Lung (tissue), 11 donors: ENCODE measurements at regions not wholly inside any gene's neighbourhood (a gene's known extent, or its start where the extent isn't known, plus 50 kb on each side); places are given as distances from the start of the nearest gene placed in this dataset.
A peak's percentile ranks its signal among the peaks of the same experiment; 100 is the strongest.

Experiments
- ATAC-seq: fragments of 200-7000 bp; cut with Tn5 transposase; one replicate; pipeline ENCODE4 v1.9.1; 2020; ENCODE audit warnings: moderate number of reproducible peaks; ENCODE audit not compliant: insufficient read depth, low FRiP score
- DNase-seq, 3 donors: peaks; one replicate each; pipeline ENCODE4 v3.0.0-alpha.2; 2013 to 2017
- H3K27ac ChIP-seq, 2 donors: one replicate each; pipeline ENCODE4 v1.5.1; 2013; ENCODE audit warnings: mild to moderate bottlenecking in 2 of 2, moderate library complexity in 2 of 2, control low read depth in 1 of 2, inconsistent platforms in 1 of 2, low read depth in 1 of 2, low read length in 1 of 2
- H3K27me3 ChIP-seq, 3 donors: one replicate each; pipeline ENCODE4 v1.5.1; 2013; ENCODE audit warnings: low read length in 2 of 3; ENCODE audit not compliant: control insufficient read depth in 3 of 3, insufficient read depth in 3 of 3
- H3K36me3 ChIP-seq, 4 donors: one replicate each; pipeline ENCODE4 v1.5.1; 2013; ENCODE audit warnings: low read length in 4 of 4, mild to moderate bottlenecking in 1 of 4, moderate library complexity in 1 of 4; ENCODE audit not compliant: control insufficient read depth in 4 of 4, insufficient read depth in 4 of 4
- H3K4me1 ChIP-seq, 5 donors: one replicate each; pipeline ENCODE4 v1.5.1; 2013; ENCODE audit warnings: low read length in 5 of 5, mild to moderate bottlenecking in 2 of 5, moderate library complexity in 1 of 5; ENCODE audit not compliant: control insufficient read depth in 5 of 5, insufficient read depth in 5 of 5
- H3K4me3 ChIP-seq: one replicate; pipeline ENCODE4 v1.5.1; 2013; ENCODE audit warnings: mild to moderate bottlenecking, control low read depth, moderate library complexity
- H3K9ac ChIP-seq, 2 donors: one replicate each; pipeline ENCODE4 v1.5.1; 2013; ENCODE audit warnings: low read length in 2 of 2, control low read depth in 1 of 2; ENCODE audit not compliant: insufficient read depth in 1 of 2
- H3K9me3 ChIP-seq, 4 donors: one replicate each; pipeline ENCODE4 v1.5.1; 2013; ENCODE audit warnings: low read length in 3 of 4, mild to moderate bottlenecking in 1 of 4, moderate library complexity in 1 of 4; ENCODE audit not compliant: control insufficient read depth in 4 of 4, insufficient read depth in 3 of 4
- CTCF ChIP-seq: IDR thresholded peaks from 2 replicates; pipeline ENCODE4 v1.5.1; 2012; ENCODE audit warnings: mild to moderate bottlenecking; ENCODE audit errors: control extremely low read depth, extremely low read depth
- WGBS, 2 donors: extraction: QIAGEN DNeasy Blood & Tissue Kit; methylation state at CpG; one replicate each; pipeline ENCODE4 v1.1.7; 2013; 5-methylcytosine and 5-hydroxymethylcytosine counted together
- donor health status: control.
- donor health status: control.
- donor health status: Bipolar disorder and iron deficiency.
- donor health status: healthy.
- donor health status: DM: yes; HTN: yes; CAD: no.

- Histone ChIP-seq H3K9ac (no peak overlapping the region), H3K27ac (no peak overlapping the region), H3K4me1 (no peaks in the 10 kb centered on the region), H3K36me3 (no peaks in the 10 kb centered on the region), H3K4me3 (no peak overlapping the region), H3K9me3 (no peaks in the 10 kb centered on the region), H3K27me3 (no peaks in the 10 kb centered on the region)
- ATAC-seq (no peak), DNase-seq (no peak)
- no peak for TF ChIP-seq CTCF
Observed at GRCh38 chr6:97805596-97805995, 522.6 kb upstream of the MMS22L start.

GRCh38 chr6:97812940-97813339 lies 529.9 kb upstream of the MMS22L start:
- H3K4me3 ChIP-seq: no peak overlapping the region
- H3K36me3 ChIP-seq: no peaks in the 10 kb centered on the region
- ATAC-seq (no peak), DNase-seq (no peak)
- no peaks in the 10 kb centered on the region for H3K4me1 ChIP-seq
- H3K9ac ChIP-seq: no peak overlapping the region
- no peaks in the 10 kb centered on the region for H3K27me3 ChIP-seq
- no peak for TF ChIP-seq CTCF
- H3K9me3 ChIP-seq: no peaks in the 10 kb centered on the region
- H3K27ac ChIP-seq: no peak overlapping the region

- no peak for TF ChIP-seq CTCF
Observed at GRCh38 chr6:97813889-97814567, 531.0 kb upstream of the MMS22L start.

GRCh38 chr6:97815301-97815812 lies 532.3 kb upstream of the MMS22L start:
- no peaks in the 10 kb centered on the region for H3K36me3 ChIP-seq
- H3K4me3 ChIP-seq: no peak overlapping the region
- H3K9ac ChIP-seq: no peak overlapping the region
- no peaks in the 10 kb centered on the region for H3K27me3 ChIP-seq
- H3K27ac ChIP-seq: no peak overlapping the region
- H3K4me1 ChIP-seq: no peaks in the 10 kb centered on the region
- no peaks in the 10 kb centered on the region for H3K9me3 ChIP-seq
- ATAC-seq (no peak), DNase-seq (no peak)
- WGBS, 2 donors: 45 to 70% methylated on average over 2 of the region's 2 CpGs
- no peak for TF ChIP-seq CTCF

More at GRCh38 chr6:97813889-97814567, 531.0 kb upstream of the MMS22L start:
- no peaks in the 10 kb centered on the region for H3K9me3 ChIP-seq
- 83 to 89% methylated on average over 4 of the region's 4 CpGs for WGBS, 2 donors
- DNase-seq (peak in 1 of 3 donors; percentile 6), ATAC-seq (no peak)
- no peaks in the 10 kb centered on the region for H3K36me3 ChIP-seq
- no peaks in the 10 kb centered on the region for H3K4me1 ChIP-seq
- no peak overlapping the region for H3K9ac ChIP-seq
- no peak overlapping the region for H3K27ac ChIP-seq
- H3K27me3 ChIP-seq: no peaks in the 10 kb centered on the region
- no peak overlapping the region for H3K4me3 ChIP-seq
